ENCODE measurements at regions not wholly inside any gene's neighbourhood (a gene's known extent, or its start where the extent isn't known, plus 50 kb on each side); places are given as distances from the start of the nearest gene placed in this dataset.

- no peak for DNase-seq
Measured at GRCh38 chr10:8923096-8923495, 868.6 kb downstream of the GATA3 start.

- no peak for DNase-seq
Measured at GRCh38 chr10:8927705-8928104, 873.2 kb downstream of the GATA3 start.

DNA sequence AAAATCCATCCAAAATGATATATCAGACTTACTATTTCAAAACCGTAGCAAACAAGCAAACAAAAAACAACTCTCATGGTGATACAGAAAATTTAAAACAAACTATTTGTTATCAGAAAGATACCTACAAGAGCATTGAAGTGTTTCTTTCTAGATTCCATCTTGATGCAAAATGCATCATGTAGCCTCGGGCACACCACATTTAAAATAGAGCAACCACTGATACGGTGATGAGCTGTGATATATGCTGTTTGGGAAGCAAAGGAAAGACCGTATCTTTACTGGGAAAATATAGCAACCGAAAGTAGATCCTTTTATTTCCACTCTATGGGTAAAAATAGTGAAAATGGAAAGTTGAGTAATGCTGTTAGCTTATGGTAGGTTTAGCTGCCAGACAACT lies 892.0 kb downstream of the GATA3 start:
- DNase-seq: no peak

DNA sequence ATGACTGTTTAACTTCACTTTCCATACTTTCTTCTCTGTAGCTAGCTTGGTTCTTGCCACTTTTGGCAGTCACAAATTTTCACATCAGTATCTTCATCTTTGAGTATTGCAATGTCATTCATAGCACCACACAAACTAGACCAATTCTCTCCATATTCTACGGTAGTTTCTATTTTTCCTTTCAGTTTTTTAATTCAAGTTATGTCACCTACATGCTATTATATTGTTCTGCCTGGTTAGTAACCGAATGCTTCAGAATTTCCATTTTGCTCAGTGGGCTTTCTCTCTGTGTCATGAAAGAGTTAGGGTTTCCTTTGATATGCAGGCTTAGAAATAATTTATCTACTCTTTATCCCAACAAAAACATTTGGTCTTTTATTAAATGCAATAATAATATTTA lies 896.5 kb downstream of the GATA3 start:
- no peak for DNase-seq

DNA sequence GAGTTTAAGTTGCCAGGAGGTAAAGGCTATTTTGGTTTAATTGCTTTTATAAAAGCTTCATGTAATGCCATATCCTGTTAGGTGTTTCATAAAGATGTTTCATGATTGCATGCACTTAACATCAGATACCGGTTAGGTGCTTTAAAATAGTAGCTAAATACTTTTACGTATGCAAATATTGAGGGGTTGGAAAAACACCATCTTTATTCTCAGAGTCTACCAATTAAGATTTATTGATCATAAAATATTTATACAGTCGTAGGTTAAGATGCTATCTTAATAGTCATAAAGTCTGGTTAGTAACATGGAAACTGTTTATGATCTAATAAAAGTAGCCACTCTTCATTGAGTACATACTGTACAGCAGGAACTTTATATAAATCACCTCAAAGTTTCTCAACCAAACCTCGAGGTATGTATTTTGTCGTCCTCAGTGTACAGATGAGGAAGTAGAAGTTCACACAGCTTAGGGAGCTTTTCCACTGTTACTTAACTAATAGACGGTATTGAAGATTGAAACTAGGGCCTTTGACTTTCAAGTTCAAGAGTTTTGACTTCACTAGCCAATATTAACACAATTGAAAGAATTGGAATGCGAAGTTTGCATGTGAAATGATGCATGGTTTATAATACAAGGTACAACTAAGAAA lies 897.1 kb downstream of the GATA3 start:
- no peak for DNase-seq

GRCh38 chr10:8956400-8956799 lies 901.9 kb downstream of the GATA3 start:
- no peak for DNase-seq

GRCh38 chr10:8962249-8962648 lies 907.8 kb downstream of the GATA3 start:
- DNase-seq: no peak

DNA sequence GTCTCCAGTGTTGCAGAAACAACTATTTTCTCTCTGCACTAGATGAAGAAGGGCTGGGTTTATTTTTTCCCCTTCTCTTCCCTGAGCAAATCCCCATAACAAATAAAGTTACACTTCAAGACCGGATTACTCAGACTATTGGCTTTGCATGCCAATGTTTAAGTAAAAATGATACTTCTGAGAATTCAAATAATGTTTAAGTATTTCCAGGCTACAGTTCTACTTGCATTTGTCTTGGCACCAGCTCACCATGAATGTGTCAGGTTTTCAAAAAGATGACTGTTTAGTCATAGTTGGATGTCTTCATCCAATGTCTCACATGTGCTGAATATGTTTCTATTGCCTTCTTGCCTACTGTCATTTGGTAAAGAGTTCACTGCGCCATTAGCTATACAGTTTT lies 912.6 kb downstream of the GATA3 start:
- no peak for DNase-seq

DNA sequence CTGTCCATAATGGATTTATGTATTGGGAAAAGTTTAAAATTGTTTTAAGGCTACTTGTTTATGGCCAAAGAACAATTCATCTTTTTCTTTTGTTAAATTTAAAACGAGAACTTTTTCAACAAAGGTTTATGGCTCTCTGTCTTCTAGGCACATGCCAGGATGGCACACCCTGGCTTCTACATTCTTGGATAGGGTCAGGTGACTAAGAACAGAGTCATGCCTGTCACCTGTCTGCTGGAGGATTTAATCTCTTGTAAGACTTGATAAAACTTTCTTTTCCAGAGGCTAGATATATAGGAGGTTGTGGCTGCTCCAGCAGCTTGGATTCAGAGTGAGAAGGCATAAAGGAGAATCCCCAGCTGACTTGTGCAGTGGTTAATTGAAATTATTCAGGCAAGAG lies 915.4 kb downstream of the GATA3 start:
- no peak for DNase-seq

GRCh38 chr10:8975535-8975934 lies 921.0 kb downstream of the GATA3 start:
- no peak for DNase-seq

DNA sequence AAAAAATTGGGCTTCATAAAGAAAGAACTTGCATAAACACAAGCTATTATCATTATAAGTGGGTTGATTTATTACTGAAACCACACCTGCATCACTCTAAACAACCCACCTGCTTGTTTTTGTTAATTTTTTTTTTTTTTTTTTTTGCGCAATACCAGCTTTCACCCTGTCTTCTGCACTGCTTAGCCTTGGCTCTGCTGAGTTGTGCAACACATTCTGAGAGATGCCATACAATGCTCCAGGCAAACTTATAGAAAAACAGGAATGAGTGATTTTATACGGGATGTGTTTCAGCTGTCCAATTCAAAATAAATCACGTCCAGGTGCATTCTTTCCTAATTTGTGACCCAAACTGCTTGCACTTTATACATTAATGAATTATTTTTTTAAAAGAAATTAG lies 923.6 kb downstream of the GATA3 start:
- DNase-seq: no peak

DNA sequence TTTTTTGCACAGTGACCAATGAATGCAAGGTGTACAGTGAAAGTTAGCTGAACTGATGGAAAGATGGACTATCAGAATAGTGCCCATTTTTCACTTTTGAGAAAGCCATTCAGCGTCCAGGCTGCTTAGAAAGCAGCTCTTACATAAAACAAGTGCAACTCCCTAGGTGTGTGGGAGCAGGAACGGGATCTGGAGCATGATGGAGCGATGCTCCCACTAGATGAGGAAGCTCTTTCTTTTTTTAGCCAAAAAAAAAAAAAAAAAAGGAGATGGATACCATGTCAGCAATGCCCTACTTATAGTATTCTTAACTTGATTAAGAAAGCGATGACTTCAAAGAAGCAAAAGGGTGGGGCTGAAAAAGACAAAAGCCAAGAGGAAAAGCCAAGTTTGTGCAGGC lies 925.5 kb downstream of the GATA3 start:
- DNase-seq: no peak

- no peak for DNase-seq
Measured at GRCh38 chr10:8981277-8981676, 926.8 kb downstream of the GATA3 start.

- DNase-seq: no peak
Measured at GRCh38 chr10:8985651-8986050, 931.2 kb downstream of the GATA3 start.

DNA sequence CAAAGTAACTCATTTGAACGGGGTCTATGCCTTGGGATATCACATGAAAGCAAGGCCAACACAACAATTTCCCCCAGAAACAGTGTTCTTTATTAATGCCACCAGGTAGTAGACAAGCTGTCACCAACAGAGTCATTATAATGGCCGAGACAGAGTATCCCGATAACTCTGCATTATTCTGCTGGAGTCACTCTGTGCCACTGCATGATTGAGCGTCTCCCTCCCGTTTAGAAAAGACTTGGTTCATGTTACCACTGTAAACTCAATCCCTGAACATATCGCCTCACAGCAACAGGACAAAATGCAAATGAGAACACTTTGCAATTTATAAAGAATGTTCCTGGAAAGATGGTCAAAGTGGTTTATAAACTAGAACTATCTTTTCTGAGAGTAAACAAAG lies 932.5 kb downstream of the GATA3 start:
- DNase-seq: no peak

- DNase-seq: no peak
Measured at GRCh38 chr10:8987712-8988111, 933.2 kb downstream of the GATA3 start.

DNA sequence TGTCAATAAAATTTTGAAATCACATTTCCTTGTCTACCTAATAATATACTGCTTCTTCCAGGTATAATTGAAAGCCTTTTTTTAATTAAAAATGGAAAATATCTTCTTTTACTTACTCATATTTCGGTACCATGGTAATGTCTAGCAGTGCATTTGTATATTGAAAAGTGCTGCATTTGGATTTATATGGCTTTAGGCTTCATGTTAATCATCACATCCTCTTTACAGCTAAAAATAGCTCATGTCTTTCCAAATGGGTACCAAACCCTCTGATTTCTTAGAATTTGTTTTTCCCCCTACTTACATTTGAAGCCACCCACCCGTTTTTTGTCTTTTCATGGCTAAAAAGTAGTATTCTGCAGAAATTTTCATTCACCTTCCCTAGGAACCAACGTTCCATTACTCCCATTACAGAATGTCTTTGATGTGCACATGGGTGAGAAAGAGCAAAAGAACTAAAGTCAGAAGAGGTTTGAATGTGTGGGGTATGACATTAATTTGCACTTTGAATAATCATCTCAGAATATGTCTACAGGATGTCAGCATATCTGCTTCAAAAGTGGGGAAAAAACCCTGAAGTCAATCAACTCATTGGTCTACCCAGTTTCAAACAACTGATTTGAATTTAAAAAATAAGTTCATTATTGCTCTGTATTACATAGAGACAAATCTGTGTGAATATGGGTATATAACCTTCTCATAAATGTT lies 935.9 kb downstream of the GATA3 start:
- no peak for DNase-seq

- no peak for DNase-seq
Measured at GRCh38 chr10:8992009-8992408, 937.5 kb downstream of the GATA3 start.

DNA sequence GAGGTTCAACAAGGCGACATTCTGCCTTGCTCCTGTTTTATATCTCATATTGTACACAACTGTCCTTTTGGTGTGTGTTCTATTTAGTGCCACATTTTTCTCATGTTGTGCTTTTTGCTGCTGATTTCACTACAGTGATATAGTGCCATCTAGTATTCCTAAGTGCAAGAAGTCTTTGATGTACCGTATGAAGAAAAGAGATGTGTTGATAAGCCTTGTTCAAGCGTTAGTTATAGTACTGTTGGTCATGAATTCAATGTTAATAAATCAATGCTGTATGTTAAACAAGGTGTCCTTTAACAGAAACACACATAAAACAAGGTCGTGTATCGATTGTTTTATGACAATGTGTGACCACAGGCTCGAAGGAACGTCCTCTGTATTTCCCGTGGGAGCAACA lies 939.4 kb downstream of the GATA3 start:
- no peak for DNase-seq

DNA sequence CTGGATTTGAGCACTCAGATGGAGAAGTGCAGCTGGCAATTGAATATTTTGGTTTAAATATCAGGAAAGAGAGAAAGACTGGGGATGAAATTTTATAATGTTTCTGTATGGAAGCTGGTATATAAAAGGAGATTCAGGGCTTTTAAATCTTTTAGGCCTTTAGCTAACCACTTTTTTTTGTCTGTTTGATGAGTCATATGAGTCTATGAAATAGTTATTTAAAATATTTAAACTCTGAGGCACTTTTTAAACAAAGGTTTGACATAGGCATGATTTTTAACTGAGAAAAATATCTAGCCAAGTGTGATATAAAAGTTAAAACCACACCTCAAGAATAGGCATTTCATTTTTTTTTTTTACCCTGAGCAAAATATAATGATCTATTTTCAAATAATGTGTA lies 944.3 kb downstream of the GATA3 start:
- DNase-seq: no peak

GRCh38 chr10:9003122-9003521 lies 948.6 kb downstream of the GATA3 start:
- no peak for DNase-seq

GRCh38 chr10:9004736-9005135 lies 950.2 kb downstream of the GATA3 start:
- DNase-seq: no peak

GRCh38 chr10:9009505-9009904 lies 955.0 kb downstream of the GATA3 start:
- no peak for DNase-seq

DNA sequence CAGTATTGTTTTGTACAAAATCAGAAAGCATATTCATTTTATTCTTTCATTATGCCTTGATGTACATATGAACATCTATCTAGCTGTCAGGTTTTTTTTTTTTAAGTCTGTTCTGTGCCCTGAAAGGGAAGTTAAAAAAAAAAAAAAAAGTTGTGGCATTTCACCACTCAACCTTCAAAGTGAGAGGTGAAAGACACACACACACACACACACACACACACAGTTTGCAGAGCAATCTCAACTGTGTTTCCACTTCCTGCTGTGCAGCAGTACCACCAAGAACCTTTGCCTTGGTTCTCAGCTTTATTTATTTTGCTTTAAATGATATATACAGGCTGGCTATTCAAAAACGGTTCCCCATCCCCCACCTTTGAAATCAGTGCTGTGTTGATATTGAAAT lies 955.6 kb downstream of the GATA3 start:
- peak; percentile 42 to 77 for DNase-seq

Measured in CD4-positive, alpha-beta T cell treated with Interferon alpha-2 for 1 hour (primary cell).